Smooth muscle cell (in vitro differentiated cells): ENCODE measurements at regions not wholly inside any gene's neighbourhood (a gene's known extent, or its start where the extent isn't known, plus 50 kb on each side); places are given as distances from the start of the nearest gene placed in this dataset.
A peak's percentile ranks its signal among the peaks of the same experiment; 100 is the strongest.

Source experiments
- DNase-seq: peaks from one replicate; lab custom pipeline; 2025; ENCODE audit not compliant: unreplicated experiment; lab: John Stamatoyannopoulos, UW
- H2AFZ ChIP-seq: fragments of 200-600 bp; sonication (generic); 2 replicates; pipeline ENCODE4 v1.6.0; 2016; ENCODE audit warnings: antibody characterized with exemption, low read depth, mild to moderate bottlenecking
- H3F3A ChIP-seq: fragments of 200-600 bp; sonication (generic); 2 replicates; pipeline ENCODE4 v1.6.0; 2017; ENCODE audit warnings: antibody characterized with exemption, low read depth
- H3K27ac ChIP-seq: fragments of 200-600 bp; sonication (generic); 2 replicates; pipeline ENCODE4 v1.5.1; 2016; ENCODE audit warnings: low read depth, mild to moderate bottlenecking
- H3K27me3 ChIP-seq: fragments of 200-600 bp; sonication (generic); 2 replicates; pipeline ENCODE4 v1.6.1; 2016; ENCODE audit warnings: low read depth, mild to moderate bottlenecking
- H3K36me3 ChIP-seq: fragments of 200-600 bp; sonication (generic); 2 replicates; pipeline ENCODE4 v1.5.1; 2016; ENCODE audit warnings: low read depth
- H3K4me1 ChIP-seq: fragments of 200-600 bp; sonication (generic); 2 replicates; pipeline ENCODE4 v1.5.1; 2016; ENCODE audit warnings: low read depth
- H3K4me2 ChIP-seq: fragments of 200-600 bp; sonication (generic); 2 replicates; pipeline ENCODE4 v1.6.0; 2016; ENCODE audit warnings: mild to moderate bottlenecking
- H3K4me3 ChIP-seq: fragments of 200-600 bp; sonication (generic); 2 replicates; pipeline ENCODE4 v1.5.1; 2016; ENCODE audit warnings: mild to moderate bottlenecking
- H3K79me2 ChIP-seq: fragments of 200-600 bp; sonication (generic); 2 replicates; pipeline ENCODE4 v1.6.0; 2016; ENCODE audit warnings: low read depth, mild to moderate bottlenecking
- H3K9ac ChIP-seq: fragments of 200-600 bp; sonication (generic); 2 replicates; pipeline ENCODE4 v1.6.0; 2016; ENCODE audit warnings: low read depth
- H3K9me3 ChIP-seq: fragments of 200-600 bp; sonication (generic); replicated peaks from 2 replicates; pipeline ENCODE4 v1.5.1; 2016; ENCODE audit warnings: low read depth
- H4K20me1 ChIP-seq: fragments of 200-600 bp; sonication (generic); 2 replicates; pipeline ENCODE4 v1.6.0; 2016; ENCODE audit warnings: low read depth
- WGBS: methylation state at CpG from one replicate; pipeline ENCODE4 v1.1.7; 2016; ENCODE audit warnings: low lambda C conversion rate; 5-methylcytosine and 5-hydroxymethylcytosine counted together
- TF ChIP-seq, protein P1 (sequence below): fragments of 200-600 bp; sonication (generic); IDR thresholded peaks from 2 replicates; pipeline ENCODE4 v1.5.1; 2017; ENCODE audit warnings: borderline replicate concordance, mild to moderate bottlenecking, antibody characterized with exemption; ENCODE audit not compliant: insufficient read depth, poor library complexity, severe bottlenecking

DNA sequence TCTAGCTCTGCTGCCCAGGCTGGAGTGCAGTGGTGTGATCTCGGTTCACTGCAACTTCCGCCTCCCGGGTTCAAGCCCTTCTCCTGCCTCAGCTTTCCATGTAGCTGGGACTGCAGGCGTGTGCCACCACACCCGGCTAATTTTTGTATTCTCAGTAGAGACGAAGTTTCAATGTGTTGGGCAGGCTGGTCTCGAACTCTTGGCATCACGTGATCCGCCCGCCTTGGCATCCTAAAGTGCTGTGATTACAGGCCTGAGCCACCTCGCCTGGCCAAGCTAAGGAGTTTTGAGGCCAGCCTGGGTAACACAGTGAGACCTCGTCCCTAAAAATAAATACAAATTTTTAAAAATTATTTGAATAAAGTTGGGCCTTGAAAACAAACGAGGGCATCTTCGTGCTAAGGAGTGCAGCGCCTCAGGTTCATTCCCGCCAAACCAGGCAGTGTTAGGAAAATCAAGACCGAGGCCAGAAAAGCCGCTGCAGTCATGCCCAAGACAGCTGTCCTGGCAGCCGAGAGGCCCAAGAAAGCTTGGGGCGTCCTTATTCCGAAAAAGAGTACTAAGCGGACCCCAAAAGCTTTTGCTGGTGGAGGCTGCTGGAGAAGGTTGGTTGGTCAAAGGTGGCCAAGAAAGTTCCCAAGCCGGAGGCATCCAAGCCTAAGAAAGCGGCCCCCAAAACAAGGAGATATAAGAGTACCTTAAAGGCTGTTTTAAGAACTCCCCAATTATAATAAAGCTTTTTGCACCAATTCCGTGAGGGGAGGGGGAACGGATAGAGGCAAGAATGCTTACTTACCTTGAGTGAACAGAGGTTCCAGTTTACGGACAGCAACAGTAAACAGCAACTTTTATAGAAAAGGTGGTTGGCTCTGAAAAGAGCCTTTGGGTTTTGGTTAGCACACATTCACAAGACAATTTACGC is 109.0 kb downstream of the HFE start:
- no peak for DNase-seq
- H3K9me3 ChIP-seq: no peaks in the 10 kb centered on the region
- WGBS: 9% methylated on average over 28 of the region's 28 CpGs
- peaks cover 8% of the 10 kb centered on the region for H4K20me1 ChIP-seq
- no peaks in the 10 kb centered on the region for H3K36me3 ChIP-seq
- peaks cover 3% of the 10 kb centered on the region for H3K79me2 ChIP-seq
- H2AFZ ChIP-seq: peak overlapping the region; percentile 84
- peaks cover 17% of the 10 kb centered on the region for H3F3A ChIP-seq
- peak overlapping the region; percentile 84 for H3K9ac ChIP-seq
- peak overlapping the region; percentile 91 for H3K27ac ChIP-seq
- no peaks in the 10 kb centered on the region for H3K27me3 ChIP-seq
- H3K4me2 ChIP-seq: peak overlapping the region; percentile 92
- peaks cover 16% of the 10 kb centered on the region for H3K4me1 ChIP-seq
- TF ChIP-seq, protein P1, sequence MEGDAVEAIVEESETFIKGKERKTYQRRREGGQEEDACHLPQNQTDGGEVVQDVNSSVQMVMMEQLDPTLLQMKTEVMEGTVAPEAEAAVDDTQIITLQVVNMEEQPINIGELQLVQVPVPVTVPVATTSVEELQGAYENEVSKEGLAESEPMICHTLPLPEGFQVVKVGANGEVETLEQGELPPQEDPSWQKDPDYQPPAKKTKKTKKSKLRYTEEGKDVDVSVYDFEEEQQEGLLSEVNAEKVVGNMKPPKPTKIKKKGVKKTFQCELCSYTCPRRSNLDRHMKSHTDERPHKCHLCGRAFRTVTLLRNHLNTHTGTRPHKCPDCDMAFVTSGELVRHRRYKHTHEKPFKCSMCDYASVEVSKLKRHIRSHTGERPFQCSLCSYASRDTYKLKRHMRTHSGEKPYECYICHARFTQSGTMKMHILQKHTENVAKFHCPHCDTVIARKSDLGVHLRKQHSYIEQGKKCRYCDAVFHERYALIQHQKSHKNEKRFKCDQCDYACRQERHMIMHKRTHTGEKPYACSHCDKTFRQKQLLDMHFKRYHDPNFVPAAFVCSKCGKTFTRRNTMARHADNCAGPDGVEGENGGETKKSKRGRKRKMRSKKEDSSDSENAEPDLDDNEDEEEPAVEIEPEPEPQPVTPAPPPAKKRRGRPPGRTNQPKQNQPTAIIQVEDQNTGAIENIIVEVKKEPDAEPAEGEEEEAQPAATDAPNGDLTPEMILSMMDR: no peak
- H3K4me3 ChIP-seq: peak overlapping the region; percentile 79

DNA sequence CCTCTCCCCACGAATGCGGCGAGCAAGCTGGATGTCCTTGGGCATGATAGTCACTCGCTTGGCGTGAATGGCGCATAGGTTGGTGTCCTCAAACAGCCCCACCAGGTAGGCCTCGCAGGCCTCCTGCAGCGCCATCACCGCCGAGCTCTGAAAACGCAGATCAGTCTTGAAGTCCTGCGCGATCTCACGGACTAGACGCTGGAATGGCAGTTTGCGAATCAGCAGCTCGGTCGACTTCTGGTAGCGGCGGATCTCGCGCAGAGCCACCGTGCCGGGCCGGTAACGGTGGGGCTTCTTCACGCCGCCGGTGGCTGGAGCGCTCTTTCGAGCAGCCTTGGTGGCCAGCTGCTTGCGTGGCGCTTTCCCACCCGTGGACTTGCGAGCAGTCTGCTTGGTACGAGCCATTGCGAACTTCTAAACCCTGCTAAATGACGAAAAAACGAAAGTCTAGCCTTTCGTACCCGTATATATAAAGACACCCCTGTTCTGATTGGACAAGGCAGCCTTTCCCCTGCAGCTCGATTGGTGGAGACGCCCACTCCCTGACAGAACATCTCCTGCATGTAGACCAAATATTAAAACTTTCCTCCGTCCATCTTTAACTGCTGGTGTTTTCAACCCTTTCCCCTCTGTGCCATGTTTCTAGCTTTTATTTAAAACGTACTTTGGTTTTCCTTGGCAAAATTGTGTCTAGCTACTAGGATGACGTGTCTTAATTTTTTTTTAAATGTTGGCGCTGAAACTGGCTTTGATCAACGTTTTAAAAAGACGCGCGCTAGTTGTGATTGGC is 109.8 kb downstream of the HFE start:
- peak; percentile 69 for DNase-seq
- H3K4me3 ChIP-seq: peak overlapping the region; percentile 79
- H3F3A ChIP-seq: peaks cover 17% of the 10 kb centered on the region
- peaks cover 16% of the 10 kb centered on the region for H3K4me1 ChIP-seq
- WGBS: 1% methylated on average over 51 of the region's 51 CpGs
- no peaks in the 10 kb centered on the region for H3K9me3 ChIP-seq
- no peak overlapping the region for H2AFZ ChIP-seq
- peak overlapping the region; percentile 91 for H3K27ac ChIP-seq
- H3K9ac ChIP-seq: peak overlapping the region; percentile 84
- H3K79me2 ChIP-seq: peaks cover 3% of the 10 kb centered on the region
- TF ChIP-seq, protein P1: no peak
- peak overlapping the region; percentile 92 for H3K4me2 ChIP-seq
- H3K36me3 ChIP-seq: no peaks in the 10 kb centered on the region
- peaks cover 8% of the 10 kb centered on the region for H4K20me1 ChIP-seq
- H3K27me3 ChIP-seq: no peaks in the 10 kb centered on the region

DNA sequence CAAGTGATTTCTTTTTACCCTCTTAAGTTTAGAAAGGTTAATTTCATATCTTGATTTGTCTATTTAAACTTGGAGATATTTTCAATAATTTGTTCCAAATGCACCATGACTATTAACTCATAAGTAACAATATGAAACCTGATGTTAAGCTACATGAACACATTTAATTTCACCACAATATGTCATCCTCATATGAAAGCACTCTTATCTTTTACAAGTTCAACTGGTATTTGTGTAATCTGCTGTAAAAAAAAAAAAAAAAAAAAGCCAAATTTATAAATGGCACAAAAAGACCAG is 110.4 kb downstream of the HFE start:
- H3K9me3 ChIP-seq: no peaks in the 10 kb centered on the region
- DNase-seq: no peak
- H3F3A ChIP-seq: peaks cover 17% of the 10 kb centered on the region
- no peaks in the 10 kb centered on the region for H3K36me3 ChIP-seq
- H3K27me3 ChIP-seq: no peaks in the 10 kb centered on the region
- H3K4me1 ChIP-seq: peaks cover 16% of the 10 kb centered on the region
- H3K79me2 ChIP-seq: peaks cover 3% of the 10 kb centered on the region
- H3K4me3 ChIP-seq: peak overlapping the region; percentile 79
- peak overlapping the region; percentile 91 for H3K27ac ChIP-seq
- H2AFZ ChIP-seq: no peak overlapping the region
- TF ChIP-seq, protein P1: no peak
- H3K9ac ChIP-seq: peak overlapping the region; percentile 73
- H3K4me2 ChIP-seq: peak overlapping the region; percentile 92
- H4K20me1 ChIP-seq: peaks cover 8% of the 10 kb centered on the region
